IMR-90 (cell line): ENCODE measurements at regions not wholly inside any gene's neighbourhood (a gene's known extent, or its start where the extent isn't known, plus 50 kb on each side); places are given as distances from the start of the nearest gene placed in this dataset.

Experiments used
- ATAC-seq: fragments of 200-7000 bp; cut with Tn5 transposase; 2 replicates; pipeline ENCODE4 v1.9.1; 2020; ENCODE audit warnings: low read depth, mild to moderate bottlenecking, moderate library complexity
- BruUV-seq: library from RNA; stranded (reverse); fragments of 400-500 nt; replicated peaks from 2 replicates; lab custom pipeline; 2021; lab: Mats Ljungman, UMichigan
- CTCF ChIA-PET: fragments of 300-600 bp; formaldehyde crosslinking; extraction: SDS; loops from one replicate; lab custom pipeline; 2021; ENCODE audit warnings: antibody characterized with exemption; lab: Yijun Ruan, JAX
- POLR2A ChIA-PET: fragments of 300-600 bp; sonication (Branson Sonifier 250); formaldehyde crosslinking; loops from one replicate; lab custom pipeline; 2022; ENCODE audit warnings: antibody characterized with exemption; ENCODE audit not compliant: unreplicated experiment; lab: Charles Lee
- DNase-seq: peaks from one replicate; pipeline ENCODE4 v3.0.0; 2013
- H2AFZ ChIP-seq: replicated peaks from 2 replicates; pipeline ENCODE3; 2013; ENCODE audit warnings: low read length, mild to moderate bottlenecking; ENCODE audit not compliant: poor library complexity
- H2AK5ac ChIP-seq: 2 replicates; pipeline ENCODE4 v1.6.1; 2013; ENCODE audit warnings: low read depth, low read length, inconsistent platforms
- H2AK9ac ChIP-seq: replicated peaks from 2 replicates; pipeline ENCODE3; 2013; ENCODE audit warnings: mild to moderate bottlenecking, low read depth, low read length, moderate library complexity; ENCODE audit not compliant: poor library complexity
- H2BK120ac ChIP-seq: 2 replicates; pipeline ENCODE4 v1.6.1; 2013; ENCODE audit warnings: low read depth, low read length, inconsistent platforms
- H2BK15ac ChIP-seq: 3 replicates; pipeline ENCODE4 v1.6.1; 2013; ENCODE audit warnings: low read depth, low read length, inconsistent platforms
- H2BK20ac ChIP-seq: 2 replicates; pipeline ENCODE4 v1.6.1; 2013; ENCODE audit warnings: low read depth, mild to moderate bottlenecking, inconsistent platforms, low read length, moderate library complexity
- H2BK5ac ChIP-seq: 2 replicates; pipeline ENCODE4 v1.6.1; 2013; ENCODE audit warnings: mild to moderate bottlenecking, low read depth, low read length, inconsistent platforms; ENCODE audit not compliant: poor library complexity, severe bottlenecking
- H3K14ac ChIP-seq: replicated peaks from 2 replicates; pipeline ENCODE4 v1.6.1; 2013; ENCODE audit warnings: low read depth, low read length, inconsistent platforms
- H3K18ac ChIP-seq: 2 replicates; pipeline ENCODE4 v1.6.1; 2013; ENCODE audit warnings: low read depth, low read length, control low read depth
- H3K23ac ChIP-seq: 2 replicates; pipeline ENCODE4 v1.6.1; 2013; ENCODE audit warnings: low read depth, low read length, inconsistent platforms
- H3K27ac ChIP-seq: 2 replicates; pipeline ENCODE4 v1.5.1; 2013; ENCODE audit warnings: mild to moderate bottlenecking, control low read depth, low read length; ENCODE audit not compliant: insufficient read depth
- H3K27me3 ChIP-seq: 2 replicates; pipeline ENCODE4 v1.6.1; 2013; ENCODE audit warnings: low read length; ENCODE audit not compliant: control insufficient read depth, insufficient read depth
- H3K36me3 ChIP-seq: 2 replicates; pipeline ENCODE4 v1.6.1; 2013; ENCODE audit warnings: low read length, mixed read lengths; ENCODE audit not compliant: control insufficient read depth, insufficient read depth
- H3K4ac ChIP-seq: 2 replicates; pipeline ENCODE4 v1.6.1; 2013; ENCODE audit warnings: low read depth, low read length, inconsistent platforms
- H3K4me1 ChIP-seq: 2 replicates; pipeline ENCODE4 v1.6.1; 2013; ENCODE audit warnings: low read length, mixed read lengths; ENCODE audit not compliant: control insufficient read depth, insufficient read depth
- H3K4me2 ChIP-seq: 2 replicates; pipeline ENCODE4 v1.6.1; 2013; ENCODE audit warnings: low read depth, mild to moderate bottlenecking, control low read depth, low read length, moderate library complexity
- H3K4me3 ChIP-seq: 2 replicates; pipeline ENCODE4 v1.5.1; 2013; ENCODE audit warnings: low read depth, mild to moderate bottlenecking, control low read depth, low read length, moderate library complexity; ENCODE audit not compliant: insufficient read depth
- H3K56ac ChIP-seq: 2 replicates; pipeline ENCODE4 v1.6.1; 2013; ENCODE audit warnings: low read length, inconsistent platforms; ENCODE audit not compliant: insufficient read depth; ENCODE audit errors: extremely low read depth
- H3K79me1 ChIP-seq, 2 experiments: 2 replicates each; pipeline ENCODE4 v1.6.1; 2013; ENCODE audit warnings: low read length in 2 of 2, inconsistent platforms in 1 of 2, low read depth in 1 of 2
- H3K9ac ChIP-seq: 2 replicates; pipeline ENCODE4 v1.6.1; 2013; ENCODE audit warnings: low read depth, low read length, control low read depth
- H3K9me1 ChIP-seq: 2 replicates; pipeline ENCODE4 v1.6.1; 2013; ENCODE audit warnings: low read length, inconsistent platforms; ENCODE audit not compliant: insufficient read depth
- H3K9me3 ChIP-seq: 2 replicates; pipeline ENCODE4 v1.6.1; 2013; ENCODE audit warnings: low read length; ENCODE audit not compliant: control insufficient read depth, insufficient read depth
- H4K20me1 ChIP-seq: 2 replicates; pipeline ENCODE4 v1.6.1; 2013; ENCODE audit warnings: low read length, inconsistent platforms; ENCODE audit not compliant: insufficient read depth
- H4K5ac ChIP-seq: 2 replicates; pipeline ENCODE4 v1.6.1; 2013; ENCODE audit warnings: mild to moderate bottlenecking, low read depth, low read length, control low read depth
- H4K8ac ChIP-seq, 2 experiments: 2 replicates each; pipeline ENCODE4 v1.6.1; 2013; ENCODE audit warnings: low read depth in 2 of 2, low read length in 2 of 2, control low read depth in 1 of 2, inconsistent platforms in 1 of 2
- H4K91ac ChIP-seq: 2 replicates; pipeline ENCODE4 v1.6.1; 2013; ENCODE audit warnings: low read depth, low read length, inconsistent platforms; ENCODE audit not compliant: insufficient read depth
- MAZ ChIP-seq: IDR thresholded peaks from 2 replicates; pipeline ENCODE4 v1.6.1; 2012; ENCODE audit warnings: low read depth, mild to moderate bottlenecking, low read length, improper control_type of control experiment, moderate library complexity, borderline replicate concordance
- NFE2L2 ChIP-seq: fragments of 150-350 bp; IDR thresholded peaks from 2 replicates; pipeline ENCODE4 v1.6.1; 2016; ENCODE audit warnings: low read depth, mild to moderate bottlenecking, low read length
- SMC3 ChIP-seq: fragments of 150-350 bp; IDR thresholded peaks from 2 replicates; pipeline ENCODE4 v1.6.1; 2016; ENCODE audit warnings: low read depth, mild to moderate bottlenecking, antibody characterized with exemption, low read length, moderate library complexity
- WGBS, 2 experiments: methylation state at CpG; one replicate each; pipeline versions ENCODE4 v1.1.5 to v1.1.7; 2013; ENCODE audit warnings: missing lambda C conversion rate in 2 of 2; ENCODE audit not compliant: insufficient read length in 1 of 2; ENCODE audit errors: extremely low coverage in 2 of 2; 5-methylcytosine and 5-hydroxymethylcytosine counted together
- dilution Hi-C: fragments of 300-500 bp; cut with HindIII; formaldehyde crosslinking; loops from one replicate; pipeline ENCODE4 v1.14.3; 2018; ENCODE audit warnings: low sequenced_read_pairs; ENCODE audit not compliant: unreplicated experiment
- in situ Hi-C: fragments of 300-500 bp; cut with MboI; formaldehyde crosslinking; loops from 3 replicates; pipeline ENCODE4 v1.14.3; 2019; ENCODE audit warnings: low sequenced_read_pairs, inconsistent platforms, mixed read lengths
- intact Hi-C: fragments of 100-400 bp; cut with micrococcal nuclease; formaldehyde crosslinking; loops from 2 replicates; pipeline ENCODE4 v1.10.0; 2022
- TF ChIP-seq, protein P1 (sequence below): fragments of 150-350 bp; IDR thresholded peaks from 2 replicates; pipeline ENCODE4 v1.6.1; 2016; ENCODE audit warnings: low read depth, mild to moderate bottlenecking, low read length, moderate library complexity, borderline replicate concordance

GRCh38 chr2:16940214-16940613, 274.6 kb upstream of the CYRIA start:
- H2BK120ac ChIP-seq: no peak overlapping the region
- dilution Hi-C loops (no loop called here), in situ Hi-C loops (no loop called here), intact Hi-C loops (no loop called here)
- ATAC-seq (no peak), DNase-seq (no peak)
- no peaks in the 10 kb centered on the region for H3K9me1 ChIP-seq
- CTCF ChIA-PET: no interaction called here
- no peak overlapping the region for H2BK5ac ChIP-seq
- no peak overlapping the region for H3K9ac ChIP-seq
- no peak overlapping the region for H2AFZ ChIP-seq
- no peak overlapping the region for H2BK20ac ChIP-seq
- no peak overlapping the region for H3K4me2 ChIP-seq
- no peak overlapping the region for H2BK15ac ChIP-seq
- H3K14ac ChIP-seq: no peak overlapping the region
- BruUV-seq: no TSS peak
- H3K36me3 ChIP-seq: no peaks in the 10 kb centered on the region
- H3K18ac ChIP-seq: no peak overlapping the region
- no peak overlapping the region for H3K4me3 ChIP-seq
- H3K4ac ChIP-seq: no peak overlapping the region
- no peak overlapping the region for H2AK5ac ChIP-seq
- no peak for TF ChIP-seq NFE2L2
- TF ChIP-seq SMC3: no peak
- no peak for TF ChIP-seq MAZ
- TF ChIP-seq, protein P1, sequence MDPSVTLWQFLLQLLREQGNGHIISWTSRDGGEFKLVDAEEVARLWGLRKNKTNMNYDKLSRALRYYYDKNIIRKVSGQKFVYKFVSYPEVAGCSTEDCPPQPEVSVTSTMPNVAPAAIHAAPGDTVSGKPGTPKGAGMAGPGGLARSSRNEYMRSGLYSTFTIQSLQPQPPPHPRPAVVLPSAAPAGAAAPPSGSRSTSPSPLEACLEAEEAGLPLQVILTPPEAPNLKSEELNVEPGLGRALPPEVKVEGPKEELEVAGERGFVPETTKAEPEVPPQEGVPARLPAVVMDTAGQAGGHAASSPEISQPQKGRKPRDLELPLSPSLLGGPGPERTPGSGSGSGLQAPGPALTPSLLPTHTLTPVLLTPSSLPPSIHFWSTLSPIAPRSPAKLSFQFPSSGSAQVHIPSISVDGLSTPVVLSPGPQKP: no peak
- no peak overlapping the region for H4K5ac ChIP-seq
- H3K27ac ChIP-seq: no peak overlapping the region
- no peak overlapping the region for H4K91ac ChIP-seq
- H4K8ac ChIP-seq: no peak overlapping the region
- H3K56ac ChIP-seq: no peak overlapping the region
- no peaks in the 10 kb centered on the region for H3K4me1 ChIP-seq
- no peak overlapping the region for H2AK9ac ChIP-seq
- H3K79me1 ChIP-seq: no peaks in the 10 kb centered on the region
- no CpG with 5 or more reads among the region's 1 CpG for WGBS, 2 experiments
- no peak overlapping the region for H3K23ac ChIP-seq
- no peaks in the 10 kb centered on the region for H4K20me1 ChIP-seq
- no peaks in the 10 kb centered on the region for H3K9me3 ChIP-seq
- H3K27me3 ChIP-seq: no peaks in the 10 kb centered on the region
- POLR2A ChIA-PET: no interaction called here
